ENCODE measurements at regions not wholly inside any gene's neighbourhood (a gene's known extent, or its start where the extent isn't known, plus 50 kb on each side); places are given as distances from the start of the nearest gene placed in this dataset.

DNA sequence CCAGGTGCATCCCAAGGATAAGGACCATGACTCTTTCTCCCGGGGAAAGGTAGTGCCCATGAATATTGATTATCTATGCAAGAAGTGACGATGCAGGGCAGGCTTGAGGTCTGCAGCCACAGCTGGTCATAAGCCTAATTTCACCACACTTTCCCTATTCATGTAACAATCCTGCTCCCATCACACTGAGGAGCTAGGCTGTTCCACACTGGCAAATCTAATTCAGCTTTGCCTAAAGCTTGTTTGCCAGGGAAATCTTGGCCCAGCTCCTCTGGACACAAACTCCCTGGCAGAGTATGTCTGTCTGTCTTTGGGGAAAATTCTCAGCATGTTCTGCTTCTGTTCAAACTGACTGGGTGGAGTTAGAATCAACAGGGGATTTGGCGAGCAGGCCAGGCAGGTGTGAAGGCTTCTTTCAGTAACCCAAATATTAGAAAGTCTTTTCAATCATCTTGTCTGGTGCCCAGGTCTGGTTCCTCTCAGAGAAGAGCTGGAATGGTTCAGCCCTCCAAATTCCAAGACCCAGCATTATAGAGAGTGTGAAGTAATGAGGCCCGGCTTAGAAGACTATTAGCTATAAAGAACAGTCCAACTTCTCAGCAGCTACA is 88.5 kb upstream of the SPDL1 start:
- Histone ChIP-seq H3K79me2 (ENCODE audit: insufficient read depth, low read length) (no peaks in the 10 kb centered on the region), H3K9ac (ENCODE audit: insufficient read depth, low read depth, low read length) (no peak overlapping the region), H3K27ac (ENCODE audit: extremely low read length, insufficient read depth, low read length) (no peak overlapping the region), H3K9me3 (ENCODE audit: low read length) (no peaks in the 10 kb centered on the region), H3K27me3 (ENCODE audit: control insufficient read depth in 1 of 2, insufficient read depth in 2 of 2, low read length in 2 of 2) (no peaks in the 10 kb centered on the region), H3K4me1 (ENCODE audit: insufficient read depth, low read length) (no peaks in the 10 kb centered on the region), H3K36me3 (replicated peaks in 1 of 2; ENCODE audit: control insufficient read depth in 1 of 2, insufficient read depth in 2 of 2, low read length in 2 of 2) (no peaks in the 10 kb centered on the region), H3K4me3 (replicated peaks in 1 of 3; ENCODE audit: insufficient read depth in 1 of 3, low read depth in 2 of 3, low read length in 3 of 3) (no peak overlapping the region), H4K20me1 (ENCODE audit: insufficient read depth, low read length) (no peaks in the 10 kb centered on the region), H2AFZ (ENCODE audit: low read length) (no peak overlapping the region), H3K4me2 (ENCODE audit: low read depth, low read length) (no peak overlapping the region)
- in situ Hi-C loops (cut with HindIII; ENCODE audit: extremely low pct_ligation_motif_present, low pct_unique_long_range_greater_than_20kb) = no loop called here
- CTCF ChIA-PET (ENCODE audit: low intra/inter-chr PET ratio, low total read pairs) = no interaction called here
- DNase-seq (ENCODE audit: low spot score) (no peak), ATAC-seq (no peak), FAIRE-seq (no peak)
- WGBS (ENCODE audit: low lambda C conversion rate) = 0% methylated on average over 4 of the region's 4 CpGs
- no TSS peak for BruUV-seq (replicated peaks)
- TF ChIP-seq, protein P1, sequence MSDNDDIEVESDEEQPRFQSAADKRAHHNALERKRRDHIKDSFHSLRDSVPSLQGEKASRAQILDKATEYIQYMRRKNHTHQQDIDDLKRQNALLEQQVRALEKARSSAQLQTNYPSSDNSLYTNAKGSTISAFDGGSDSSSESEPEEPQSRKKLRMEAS (IDR thresholded peaks at IDR 0.05) = no peak
- no peak for TF ChIP-seq PCBP2 (optimal IDR thresholded peaks at IDR 0.05; ENCODE audit: low read depth, low read length, poor library complexity, severe bottlenecking)
- TF ChIP-seq FOXA1 (IDR thresholded peaks at IDR 0.05) = no peak
- TF ChIP-seq FOXA1 (CRISPR knock-in tag; IDR thresholded peaks at IDR 0.05) = no peak
- TF ChIP-seq SYNCRIP (IDR thresholded peaks at IDR 0.05; ENCODE audit: insufficient read depth, low read depth, low read length) = no peak
- TF ChIP-seq, protein P2, sequence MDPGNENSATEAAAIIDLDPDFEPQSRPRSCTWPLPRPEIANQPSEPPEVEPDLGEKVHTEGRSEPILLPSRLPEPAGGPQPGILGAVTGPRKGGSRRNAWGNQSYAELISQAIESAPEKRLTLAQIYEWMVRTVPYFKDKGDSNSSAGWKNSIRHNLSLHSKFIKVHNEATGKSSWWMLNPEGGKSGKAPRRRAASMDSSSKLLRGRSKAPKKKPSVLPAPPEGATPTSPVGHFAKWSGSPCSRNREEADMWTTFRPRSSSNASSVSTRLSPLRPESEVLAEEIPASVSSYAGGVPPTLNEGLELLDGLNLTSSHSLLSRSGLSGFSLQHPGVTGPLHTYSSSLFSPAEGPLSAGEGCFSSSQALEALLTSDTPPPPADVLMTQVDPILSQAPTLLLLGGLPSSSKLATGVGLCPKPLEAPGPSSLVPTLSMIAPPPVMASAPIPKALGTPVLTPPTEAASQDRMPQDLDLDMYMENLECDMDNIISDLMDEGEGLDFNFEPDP (CRISPR knock-in tag; conservative IDR thresholded peaks at IDR 0.05) = no peak
- TF ChIP-seq ZNF570 (CRISPR knock-in tag; IDR thresholded peaks at IDR 0.05; ENCODE audit: borderline replicate concordance) = no peak
- no peak for TF ChIP-seq KAT2B (IDR thresholded peaks at IDR 0.05; ENCODE audit: borderline replicate concordance, low read depth, low read length)
- TF ChIP-seq, protein P3, sequence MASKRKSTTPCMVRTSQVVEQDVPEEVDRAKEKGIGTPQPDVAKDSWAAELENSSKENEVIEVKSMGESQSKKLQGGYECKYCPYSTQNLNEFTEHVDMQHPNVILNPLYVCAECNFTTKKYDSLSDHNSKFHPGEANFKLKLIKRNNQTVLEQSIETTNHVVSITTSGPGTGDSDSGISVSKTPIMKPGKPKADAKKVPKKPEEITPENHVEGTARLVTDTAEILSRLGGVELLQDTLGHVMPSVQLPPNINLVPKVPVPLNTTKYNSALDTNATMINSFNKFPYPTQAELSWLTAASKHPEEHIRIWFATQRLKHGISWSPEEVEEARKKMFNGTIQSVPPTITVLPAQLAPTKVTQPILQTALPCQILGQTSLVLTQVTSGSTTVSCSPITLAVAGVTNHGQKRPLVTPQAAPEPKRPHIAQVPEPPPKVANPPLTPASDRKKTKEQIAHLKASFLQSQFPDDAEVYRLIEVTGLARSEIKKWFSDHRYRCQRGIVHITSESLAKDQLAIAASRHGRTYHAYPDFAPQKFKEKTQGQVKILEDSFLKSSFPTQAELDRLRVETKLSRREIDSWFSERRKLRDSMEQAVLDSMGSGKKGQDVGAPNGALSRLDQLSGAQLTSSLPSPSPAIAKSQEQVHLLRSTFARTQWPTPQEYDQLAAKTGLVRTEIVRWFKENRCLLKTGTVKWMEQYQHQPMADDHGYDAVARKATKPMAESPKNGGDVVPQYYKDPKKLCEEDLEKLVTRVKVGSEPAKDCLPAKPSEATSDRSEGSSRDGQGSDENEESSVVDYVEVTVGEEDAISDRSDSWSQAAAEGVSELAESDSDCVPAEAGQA (IDR thresholded peaks at IDR 0.05; ENCODE audit: low read depth) = no peak
- TF ChIP-seq, protein P3 (CRISPR knock-in tag; IDR thresholded peaks at IDR 0.05; ENCODE audit: borderline replicate concordance) = no peak
- no peak for TF ChIP-seq RXRA (CRISPR knock-in tag; IDR thresholded peaks at IDR 0.05)
- TF ChIP-seq SRF (IDR thresholded peaks at IDR 0.05; ENCODE audit: low read depth, low read length) = no peak
- TF ChIP-seq WIZ (CRISPR knock-in tag; IDR thresholded peaks at IDR 0.05) = no peak
- no peak for TF ChIP-seq AGO1 (IDR thresholded peaks at IDR 0.05; ENCODE audit: low read depth, low read length, poor library complexity, severe bottlenecking)
- TF ChIP-seq, protein P4, sequence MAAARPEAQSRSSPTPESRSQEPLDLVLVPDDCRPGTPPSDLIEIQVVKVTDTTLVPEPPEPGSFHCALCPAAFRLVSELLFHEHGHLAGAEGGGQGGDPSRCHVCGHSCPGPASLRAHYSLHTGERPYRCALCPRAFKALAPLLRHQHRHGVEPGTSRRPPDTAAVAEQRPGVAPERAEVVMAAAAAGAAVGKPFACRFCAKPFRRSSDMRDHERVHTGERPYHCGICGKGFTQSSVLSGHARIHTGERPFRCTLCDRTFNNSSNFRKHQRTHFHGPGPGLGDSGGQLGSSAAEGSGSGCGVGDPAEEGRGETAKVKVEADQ (CRISPR knock-in tag; IDR thresholded peaks at IDR 0.05; ENCODE audit: borderline replicate concordance) = no peak
- POLR2A ChIA-PET = no interaction called here
- intact Hi-C loops (cut with micrococcal nuclease; ENCODE audit: unreplicated experiment) = no loop called here

All from HepG2 (cell line).